ENCODE measurements at regions not wholly inside any gene's neighbourhood (a gene's known extent, or its start where the extent isn't known, plus 50 kb on each side); places are given as distances from the start of the nearest gene placed in this dataset.

- no peak for TF ChIP-seq CTCF (IDR thresholded peaks at IDR 0.05; ENCODE audit: low read depth, low read length)
- no peak overlapping the region for H3K4me3 ChIP-seq (replicated peaks in 1 of 2; ENCODE audit: low read depth in 2 of 2, low read length in 2 of 2)
- peak; percentile 79 to 86 for DNase-seq (ENCODE audit: low read depth in 2 of 2)
These were observed 142.4 kb downstream of the C9orf152 start for GRCh38 chr9:110065532-110065931.

GRCh38 chr9:110066929-110067716 lies 140.8 kb downstream of the C9orf152 start:
- H3K4me3 ChIP-seq (replicated peaks in 1 of 2; ENCODE audit: low read depth in 2 of 2, low read length in 2 of 2): no peak overlapping the region
- no peak for TF ChIP-seq CTCF (IDR thresholded peaks at IDR 0.05; ENCODE audit: low read depth, low read length)
- DNase-seq (ENCODE audit: low read depth in 2 of 2): peak; percentile 54 to 66

- DNase-seq (ENCODE audit: low read depth in 2 of 2): no peak
- TF ChIP-seq CTCF (IDR thresholded peaks at IDR 0.05; ENCODE audit: low read depth, low read length): no peak
- no peak overlapping the region for H3K4me3 ChIP-seq (replicated peaks in 1 of 2; ENCODE audit: low read depth in 2 of 2, low read length in 2 of 2)
These were observed 139.7 kb downstream of the C9orf152 start for GRCh38 chr9:110068212-110068611.

DNA sequence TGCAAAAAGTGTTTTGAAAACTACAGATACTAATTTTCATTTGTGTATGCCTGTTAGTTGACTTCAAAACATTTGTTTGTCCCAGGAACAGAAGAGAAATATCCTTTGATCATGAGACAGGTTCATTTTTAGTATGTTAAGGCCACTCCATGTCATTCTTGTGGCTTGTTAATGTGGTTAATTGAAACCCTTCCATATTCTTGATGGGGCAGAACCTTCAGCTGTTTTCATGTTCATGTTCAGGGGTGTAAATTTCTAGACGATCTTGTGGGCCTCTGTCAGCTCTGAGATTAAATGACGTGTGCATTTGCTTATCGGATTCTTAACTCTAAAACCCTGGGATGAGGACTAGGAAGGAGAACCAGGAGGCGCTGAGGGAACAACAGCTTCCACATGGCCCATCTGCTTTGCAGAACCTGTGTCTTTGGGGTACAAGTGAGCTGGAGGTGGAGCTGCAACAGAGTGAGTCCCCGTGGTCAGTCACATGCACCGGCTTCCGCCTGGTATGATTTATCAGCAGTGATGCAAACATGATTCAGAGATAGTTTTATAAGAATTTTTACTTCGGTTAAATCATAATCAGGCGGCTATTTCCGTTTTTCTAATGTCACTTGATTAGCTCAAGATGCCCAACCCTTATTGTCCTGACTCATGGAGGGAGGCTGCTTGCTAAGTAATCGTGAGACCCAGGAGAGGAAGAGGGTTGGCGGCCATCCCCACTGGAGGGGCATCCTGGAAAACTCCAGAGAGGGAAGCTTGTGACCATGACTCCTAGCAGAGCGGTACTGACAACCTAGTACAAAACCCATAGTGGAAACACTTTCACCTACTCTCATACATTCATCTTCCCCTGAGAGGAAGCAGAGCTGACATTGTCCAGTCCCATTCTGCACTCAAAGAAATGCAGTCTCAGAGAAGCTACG lies 138.4 kb downstream of the C9orf152 start:
- no peak for TF ChIP-seq CTCF (IDR thresholded peaks at IDR 0.05; ENCODE audit: low read depth, low read length)
- H3K4me3 ChIP-seq (replicated peaks in 1 of 2; ENCODE audit: low read depth in 2 of 2, low read length in 2 of 2): no peak overlapping the region
- peak; percentile 90 to 97 for DNase-seq (ENCODE audit: low read depth in 2 of 2)

- peak in 1 of 2 donors; percentile 47 for DNase-seq (ENCODE audit: low read depth in 2 of 2)
These were observed 135.2 kb downstream of the C9orf152 start for GRCh38 chr9:110072597-110073355.

More at GRCh38 chr9:110072597-110073355, 135.2 kb downstream of the C9orf152 start:
- no peak overlapping the region for H3K4me3 ChIP-seq (replicated peaks in 1 of 2; ENCODE audit: low read depth in 2 of 2, low read length in 2 of 2)
- TF ChIP-seq CTCF (IDR thresholded peaks at IDR 0.05; ENCODE audit: low read depth, low read length): no peak
